Ectodermal cell (in vitro differentiated cells): ENCODE measurements at regions not wholly inside any gene's neighbourhood (a gene's known extent, or its start where the extent isn't known, plus 50 kb on each side); places are given as distances from the start of the nearest gene placed in this dataset.
"Not testable (repeated sequence)": the region's sequence is repeated elsewhere in the genome, so short reads cannot be mapped to it uniquely, and the experiment has no call there.

Source experiments
- H3K27ac ChIP-seq: 2 replicates; pipeline ENCODE4 v1.7.0; 2013; ENCODE audit warnings: mild to moderate bottlenecking, low read depth, low read length; ENCODE audit not compliant: insufficient read depth, poor library complexity, severe bottlenecking
- H3K27me3 ChIP-seq: 2 replicates; pipeline ENCODE4 v1.7.0; 2013; ENCODE audit warnings: mild to moderate bottlenecking, low read length; ENCODE audit not compliant: insufficient read depth, control insufficient read depth, poor library complexity, severe bottlenecking
- H3K36me3 ChIP-seq: one replicate; pipeline ENCODE4 v1.7.0; 2013; ENCODE audit warnings: low read length; ENCODE audit not compliant: control insufficient read depth, insufficient read depth
- H3K4me1 ChIP-seq: one replicate; pipeline ENCODE4 v1.7.0; 2013; ENCODE audit warnings: low read length; ENCODE audit not compliant: control insufficient read depth, insufficient read depth
- H3K4me3 ChIP-seq: 2 replicates; pipeline ENCODE4 v1.7.0; 2013; ENCODE audit warnings: low read depth, low read length, control low read depth; ENCODE audit not compliant: insufficient read depth
- H3K9me3 ChIP-seq: 2 replicates; pipeline ENCODE4 v1.7.0; 2013; ENCODE audit warnings: mild to moderate bottlenecking, low read length, moderate library complexity; ENCODE audit not compliant: control insufficient read depth
- WGBS, 2 experiments: methylation state at CpG; one replicate each; pipeline ENCODE4 v1.1.7; 2013; ENCODE audit warnings: missing lambda C conversion rate in 2 of 2; 5-methylcytosine and 5-hydroxymethylcytosine counted together

DNA sequence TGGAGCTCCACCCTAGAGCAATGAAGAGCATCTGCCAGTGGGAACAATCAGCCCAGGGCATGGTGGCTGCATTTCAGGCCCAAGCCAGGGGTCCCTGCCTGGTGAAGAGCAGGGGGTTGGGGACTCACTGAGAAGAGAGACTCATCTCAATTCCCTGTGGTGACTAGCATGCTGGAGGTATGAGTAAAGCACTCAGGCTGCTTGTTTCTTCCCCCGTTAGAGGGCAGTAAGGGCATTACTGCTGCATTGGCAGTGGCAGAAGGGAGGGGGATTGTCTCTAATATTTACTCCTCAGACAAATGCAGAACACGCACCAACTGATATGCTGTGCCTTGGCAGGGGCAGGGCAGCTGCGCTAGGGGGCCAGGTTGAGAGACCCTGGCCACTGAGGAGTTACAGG is 329.1 kb downstream of the SLITRK5 start:
- Histone ChIP-seq H3K9me3 (peaks cover 2% of the 10 kb centered on the region), H3K27me3 (no peaks in the 10 kb centered on the region), H3K4me1 (no peaks in the 10 kb centered on the region), H3K36me3 (no peaks in the 10 kb centered on the region), H3K4me3 (no peak overlapping the region), H3K27ac (no peak overlapping the region)
- WGBS, 2 experiments: 94 to 96% methylated on average over 3 of the region's 3 CpGs

DNA sequence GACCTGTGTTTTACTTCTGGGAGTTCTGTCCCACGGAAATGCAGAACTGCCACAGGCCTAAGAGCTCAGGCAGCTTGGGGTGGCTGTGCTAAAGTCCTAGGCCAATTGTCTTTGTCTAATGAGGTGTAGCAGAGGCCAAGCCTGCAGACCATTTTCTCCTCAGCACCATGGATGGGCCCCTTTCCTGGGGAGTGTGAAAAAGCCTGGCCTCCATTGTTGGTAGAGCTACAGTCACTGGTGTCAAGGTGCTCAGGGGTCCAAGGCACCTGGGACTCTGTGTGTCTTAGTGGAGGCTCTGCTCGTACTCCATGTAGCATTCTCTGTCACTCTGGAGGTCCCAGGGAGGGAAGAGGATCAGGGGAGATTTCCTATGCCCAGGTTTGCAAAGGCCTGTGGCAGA is 329.6 kb downstream of the SLITRK5 start:
- H3K4me1 ChIP-seq: no peaks in the 10 kb centered on the region
- 93 to 97% methylated on average over 2 of the region's 2 CpGs for WGBS, 2 experiments
- no peaks in the 10 kb centered on the region for H3K27me3 ChIP-seq
- no peak overlapping the region for H3K4me3 ChIP-seq
- peaks cover 2% of the 10 kb centered on the region for H3K9me3 ChIP-seq
- H3K36me3 ChIP-seq: no peaks in the 10 kb centered on the region
- no peak overlapping the region for H3K27ac ChIP-seq

DNA sequence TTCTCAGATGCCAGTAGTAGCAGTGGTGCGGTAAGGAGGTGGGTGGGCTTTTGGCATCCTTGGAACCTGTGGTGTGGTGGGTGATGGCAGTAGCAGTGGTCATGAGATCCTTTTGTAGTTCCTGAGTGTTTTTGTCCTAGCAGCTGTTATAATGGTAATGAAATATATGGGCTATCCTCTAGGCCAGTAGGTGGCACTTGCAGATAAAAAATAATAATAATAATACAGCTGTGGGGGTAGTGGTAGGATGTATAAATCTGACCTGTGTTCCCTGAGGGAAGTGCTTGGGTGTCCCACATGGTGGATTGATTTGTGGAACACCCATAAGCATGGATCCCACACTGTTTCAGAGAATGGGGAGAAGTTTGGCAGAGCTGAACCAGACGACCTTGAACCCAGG is 334.0 kb downstream of the SLITRK5 start:
- no peaks in the 10 kb centered on the region for H3K4me1 ChIP-seq
- WGBS, 2 experiments: 85 to 90% methylated on average over 2 of the region's 2 CpGs
- no peak overlapping the region for H3K4me3 ChIP-seq
- H3K36me3 ChIP-seq: no peaks in the 10 kb centered on the region
- no peak overlapping the region for H3K27ac ChIP-seq
- H3K9me3 ChIP-seq: no peaks in the 10 kb centered on the region
- no peaks in the 10 kb centered on the region for H3K27me3 ChIP-seq

DNA sequence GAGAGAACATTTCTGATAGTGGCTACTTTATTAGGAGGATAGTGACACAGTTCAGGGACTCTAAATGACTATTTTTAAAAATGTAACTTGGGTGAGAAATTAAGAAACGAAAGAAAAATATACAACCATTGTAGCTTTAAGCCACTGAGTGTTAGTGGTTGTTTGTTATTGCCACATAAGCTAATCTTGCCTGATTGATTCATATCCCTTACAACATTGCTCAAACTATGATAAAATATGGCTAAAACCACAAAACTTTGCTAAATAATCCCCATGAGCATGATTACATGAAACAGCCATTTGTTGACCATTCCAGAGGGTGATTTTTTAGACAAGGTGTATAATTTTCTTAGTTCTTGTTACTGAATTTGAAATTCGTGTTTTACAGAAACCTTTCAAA is 343.4 kb downstream of the SLITRK5 start:
- WGBS, 2 experiments: 100% methylated on average over 1 of the region's 2 CpGs; no CpG with 5 or more reads in 1 of the 2 experiments
- no peaks in the 10 kb centered on the region for H3K4me1 ChIP-seq
- no peaks in the 10 kb centered on the region for H3K9me3 ChIP-seq
- H3K27me3 ChIP-seq: no peaks in the 10 kb centered on the region
- H3K4me3 ChIP-seq: no peak overlapping the region
- no peak overlapping the region for H3K27ac ChIP-seq
- H3K36me3 ChIP-seq: no peaks in the 10 kb centered on the region

DNA sequence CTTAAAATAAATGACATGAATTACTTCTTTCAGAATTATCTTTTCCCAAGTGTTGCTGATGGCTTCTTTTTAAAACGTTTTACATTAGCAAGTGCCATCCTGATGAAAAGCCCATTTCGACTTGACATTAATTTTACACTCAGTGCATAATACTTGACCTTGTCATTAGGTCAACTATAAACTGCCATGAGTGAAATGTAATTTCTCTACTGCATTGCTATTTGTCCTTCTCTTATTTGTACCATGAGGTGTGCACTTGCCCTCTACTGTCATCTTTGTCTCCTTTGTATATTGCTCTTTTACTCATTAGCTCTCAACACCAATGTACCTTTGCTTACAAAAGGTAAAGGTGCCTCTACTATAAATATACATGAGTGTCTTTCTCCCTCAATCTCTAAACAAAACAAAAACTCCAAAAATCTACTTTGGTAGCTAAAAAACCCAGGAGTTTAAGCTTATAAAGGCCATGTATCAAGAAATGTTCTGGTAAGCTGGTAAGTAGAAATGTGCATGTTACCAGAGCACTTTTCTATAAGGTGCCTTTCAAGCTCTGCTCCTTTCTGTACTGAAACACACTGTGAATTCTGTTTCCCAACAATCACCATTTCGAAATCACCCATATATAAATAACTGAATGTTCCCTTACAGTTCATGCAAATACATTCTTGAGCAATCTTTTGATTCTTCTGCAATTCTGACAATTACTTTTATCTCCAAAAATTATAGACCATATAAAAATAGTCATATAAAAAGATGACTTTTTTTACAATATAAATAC is 351.4 kb downstream of the SLITRK5 start:
- Histone ChIP-seq H3K9me3 (no peaks in the 10 kb centered on the region), H3K27ac (no peak overlapping the region), H3K4me1 (no peaks in the 10 kb centered on the region), H3K27me3 (no peaks in the 10 kb centered on the region), H3K36me3 (no peaks in the 10 kb centered on the region), H3K4me3 (no peak overlapping the region)
- WGBS, 2 experiments: 88 to 91% methylated on average over 3 of the region's 3 CpGs

DNA sequence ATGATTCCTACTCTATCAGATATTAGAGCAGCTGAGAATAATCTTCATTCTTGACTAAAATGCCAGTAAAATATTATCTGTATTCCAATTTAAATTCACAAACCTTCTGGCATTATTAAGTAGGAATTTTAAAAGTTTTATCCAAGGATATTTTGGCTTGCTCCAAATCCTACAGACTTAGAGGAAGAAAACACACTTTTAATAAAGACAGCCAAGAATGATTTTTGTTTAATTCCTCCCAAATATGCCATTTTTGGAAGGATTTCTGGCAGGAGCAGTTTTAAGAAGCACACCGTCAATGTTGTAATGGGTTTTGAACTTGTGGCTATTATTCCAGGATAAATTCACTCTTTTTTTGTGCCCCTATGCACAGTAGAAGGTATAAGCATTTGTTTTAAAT is 355.1 kb downstream of the SLITRK5 start:
- no peak overlapping the region for H3K4me3 ChIP-seq
- WGBS, 2 experiments: 100% methylated on average over 1 of the region's 1 CpG

DNA sequence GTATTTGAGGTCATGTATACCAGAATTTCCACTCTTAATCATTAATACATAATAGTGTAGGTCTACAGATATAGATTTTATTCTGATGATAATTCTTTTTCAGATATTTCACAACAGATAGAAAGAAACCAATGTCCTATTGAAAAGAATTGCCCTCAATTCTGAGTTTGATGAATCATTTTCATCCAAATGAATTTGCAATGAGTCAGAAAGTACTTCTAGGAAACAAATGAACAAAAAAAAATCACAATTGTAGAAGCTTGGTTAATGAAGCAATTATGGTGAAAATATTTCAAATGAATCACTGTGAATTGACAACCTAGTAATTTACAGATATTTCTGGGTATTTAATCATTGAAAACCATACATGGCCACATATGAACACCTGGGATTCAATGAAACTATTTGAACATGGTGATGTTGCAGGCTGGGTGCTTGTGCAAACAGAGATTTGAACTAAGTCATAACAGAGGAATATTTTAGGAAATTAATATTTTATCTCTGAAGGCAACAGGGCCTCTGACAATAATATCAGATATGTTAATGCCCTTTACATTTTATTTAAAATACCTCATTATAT is 360.9 kb downstream of the SLITRK5 start:
- H3K27ac ChIP-seq: no peak overlapping the region
- H3K27me3 ChIP-seq: no peaks in the 10 kb centered on the region
- H3K4me1 ChIP-seq: no peaks in the 10 kb centered on the region
- H3K36me3 ChIP-seq: no peaks in the 10 kb centered on the region
- no peak overlapping the region for H3K4me3 ChIP-seq
- no peaks in the 10 kb centered on the region for H3K9me3 ChIP-seq

More for the DNA sequence above, 355.1 kb downstream of the SLITRK5 start:
- H3K9me3 ChIP-seq: no peaks in the 10 kb centered on the region
- H3K27me3 ChIP-seq: no peaks in the 10 kb centered on the region
- no peak overlapping the region for H3K27ac ChIP-seq
- H3K4me1 ChIP-seq: no peaks in the 10 kb centered on the region
- no peaks in the 10 kb centered on the region for H3K36me3 ChIP-seq

DNA sequence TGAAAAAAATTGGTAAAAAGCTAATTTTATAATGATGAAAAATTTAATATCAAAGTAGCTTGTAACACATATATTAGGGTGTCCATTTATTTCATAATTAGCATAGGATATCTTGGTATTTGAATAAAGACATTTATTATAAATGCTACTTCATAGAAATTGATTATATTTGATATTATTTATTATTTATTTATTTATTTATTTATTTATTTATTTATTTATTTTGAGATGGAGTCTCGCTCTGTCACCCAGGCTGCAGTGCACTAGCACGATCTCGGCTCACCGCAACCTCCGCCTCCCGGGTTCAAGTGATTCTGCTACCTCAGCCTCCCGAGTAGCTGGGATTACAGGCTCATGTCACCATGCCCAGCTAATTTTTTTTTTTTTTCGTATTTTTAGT is 365.0 kb downstream of the SLITRK5 start:
- not testable (repeated sequence) for H3K4me1 ChIP-seq, H3K27ac ChIP-seq, H3K9me3 ChIP-seq, H3K4me3 ChIP-seq, H3K36me3 ChIP-seq, H3K27me3 ChIP-seq
- 90 to 96% methylated on average over 7 to 8 of the region's 8 CpGs for WGBS, 2 experiments

DNA sequence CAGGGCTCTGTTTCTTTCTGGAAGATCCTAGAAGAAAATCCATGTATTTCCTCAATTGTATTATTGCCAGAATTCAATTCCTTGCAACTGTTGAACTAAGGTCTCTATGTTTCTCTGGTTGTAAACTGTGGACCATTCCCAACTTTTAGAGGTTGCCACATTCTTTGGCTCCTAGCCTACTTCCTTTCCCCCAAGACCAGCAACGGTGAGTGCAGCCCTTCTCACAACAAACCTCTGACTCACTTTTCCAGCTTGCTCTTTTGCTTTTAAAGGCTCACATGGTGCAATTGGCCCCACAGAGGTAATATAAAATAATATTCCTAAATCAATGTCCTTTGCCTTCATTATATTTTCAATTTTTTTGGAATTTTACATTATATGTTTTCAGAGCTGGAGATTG is 371.3 kb downstream of the SLITRK5 start:
- 88% methylated on average over 1 of the region's 1 CpG; no CpG with 5 or more reads in 1 of the 2 experiments for WGBS, 2 experiments
- H3K9me3 ChIP-seq: no peaks in the 10 kb centered on the region
- H3K36me3 ChIP-seq: no peaks in the 10 kb centered on the region

DNA sequence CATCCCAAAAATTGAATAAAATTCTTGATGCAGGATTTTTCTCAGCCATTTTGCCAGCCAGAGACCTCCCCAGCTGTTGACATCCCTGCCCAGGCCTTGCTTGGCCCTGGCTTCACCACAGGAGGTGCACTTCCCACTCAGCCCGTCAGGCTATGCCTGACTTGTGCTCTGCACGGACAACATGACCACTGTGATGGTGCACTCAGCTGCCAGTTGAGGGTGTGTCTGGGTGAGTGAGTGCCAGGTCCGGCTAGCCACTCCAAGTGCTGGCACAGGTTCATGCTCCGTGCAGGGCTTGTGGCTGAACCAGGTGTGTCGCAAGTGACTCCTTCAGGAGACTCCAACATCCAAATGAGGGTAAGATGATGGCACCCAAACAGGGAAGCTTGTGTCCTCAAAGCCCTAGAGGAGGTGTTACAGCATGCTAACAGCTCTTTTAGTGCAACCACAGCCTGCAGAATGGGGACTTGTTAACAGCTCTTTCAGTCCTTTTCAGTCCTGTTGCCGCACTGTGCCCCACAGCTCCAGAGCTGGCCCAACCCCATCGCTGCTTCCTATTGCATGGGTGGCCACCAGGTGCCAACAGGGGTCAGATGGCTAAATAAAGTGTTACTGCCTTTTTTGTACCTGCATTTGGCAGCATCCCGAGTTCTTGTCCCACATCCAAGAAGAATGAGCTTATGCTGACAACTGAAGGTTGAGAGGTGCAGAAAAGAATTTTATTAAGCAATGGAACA is 380.7 kb downstream of the SLITRK5 start:
- H3K27ac ChIP-seq: no peak overlapping the region
- peaks cover 4% of the 10 kb centered on the region for H3K9me3 ChIP-seq
- WGBS, 2 experiments: 80 to 83% methylated on average over 8 of the region's 8 CpGs
- H3K27me3 ChIP-seq: no peaks in the 10 kb centered on the region
- H3K4me1 ChIP-seq: no peaks in the 10 kb centered on the region
- H3K4me3 ChIP-seq: no peak overlapping the region
- H3K36me3 ChIP-seq: no peaks in the 10 kb centered on the region

More for the DNA sequence above, 371.3 kb downstream of the SLITRK5 start:
- H3K27me3 ChIP-seq: no peaks in the 10 kb centered on the region
- H3K27ac ChIP-seq: no peak overlapping the region
- H3K4me1 ChIP-seq: no peaks in the 10 kb centered on the region
- H3K4me3 ChIP-seq: no peak overlapping the region
